H1 (cell line): ENCODE measurements at regions not wholly inside any gene's neighbourhood (a gene's known extent, or its start where the extent isn't known, plus 50 kb on each side); places are given as distances from the start of the nearest gene placed in this dataset.

Source experiments
- BRCA1 ChIP-seq: IDR thresholded peaks from 2 replicates; pipeline ENCODE4 v1.6.1; 2012; ENCODE audit warnings: low read depth, low read length, improper control_type of control experiment
- E2F6 ChIP-seq: IDR thresholded peaks from 2 replicates; pipeline ENCODE4 v1.6.1; 2012; ENCODE audit warnings: inconsistent platforms
- EZH2 ChIP-seq: fragments of 200-600 bp; sonication (generic); IDR thresholded peaks from 2 replicates; pipeline ENCODE4 v1.7.1; 2012; ENCODE audit warnings: low read depth, mild to moderate bottlenecking, moderate library complexity, low read length, inconsistent platforms; ENCODE audit not compliant: severe bottlenecking
- JUN ChIP-seq: IDR thresholded peaks from 2 replicates; pipeline ENCODE4 v1.6.1; 2011; ENCODE audit warnings: low read depth, mild to moderate bottlenecking, improper control_type of control experiment, low read length
- KDM1A ChIP-seq: fragments of 200-600, 300-600 bp; sonication (generic); IDR thresholded peaks from 2 replicates; pipeline ENCODE4 v1.7.1; 2016; ENCODE audit warnings: mild to moderate bottlenecking, low read length, borderline replicate concordance
- NRF1 ChIP-seq: IDR thresholded peaks from 2 replicates; pipeline ENCODE4 v1.6.1; 2011; ENCODE audit warnings: mild to moderate bottlenecking, low read depth, low read length, improper control_type of control experiment
- PHF8 ChIP-seq: fragments of 200-600 bp; sonication (generic); conservative IDR thresholded peaks from 2 replicates; pipeline ENCODE4 v1.7.1; 2012; ENCODE audit warnings: low read depth, mild to moderate bottlenecking, inconsistent platforms, low read length, moderate library complexity
- POLR2A ChIP-seq, 2 experiments: IDR thresholded peaks; 1 replicate in 1 of 2; 2 replicates in 1 of 2; pipeline ENCODE4 v1.6.1; 2011; ENCODE audit warnings: low read depth in 2 of 2, low read length in 2 of 2, mild to moderate bottlenecking in 2 of 2; ENCODE audit errors: control extremely low read depth in 1 of 2
- POLR2AphosphoS5 ChIP-seq: IDR thresholded peaks from 2 replicates; pipeline ENCODE4 v1.6.1; 2011; ENCODE audit warnings: low read depth, low read length
- RFX5 ChIP-seq: IDR thresholded peaks from 2 replicates; pipeline ENCODE4 v1.6.1; 2011; ENCODE audit warnings: low read depth, low read length, improper control_type of control experiment, borderline replicate concordance
- SP1 ChIP-seq: IDR thresholded peaks from 2 replicates; pipeline ENCODE4 v1.6.1; 2011; ENCODE audit warnings: low read depth, low read length
- SRF ChIP-seq: IDR thresholded peaks from 2 replicates; pipeline ENCODE4 v1.6.1; 2011; ENCODE audit warnings: mild to moderate bottlenecking, low read depth, low read length, moderate library complexity
- YY1 ChIP-seq: IDR thresholded peaks from 2 replicates; pipeline ENCODE4 v1.6.1; 2011; ENCODE audit warnings: low read depth, mild to moderate bottlenecking, low read length
- TF ChIP-seq, protein P1 (sequence below), 3 experiments: IDR thresholded peaks; 1 replicate in 2 of 3; 2 replicates in 1 of 3; pipeline versions ENCODE4 v1.5.1 to v1.6.1; 2011; ENCODE audit warnings: low read length in 3 of 3, mild to moderate bottlenecking in 3 of 3, inconsistent platforms in 2 of 3, low read depth in 1 of 3, moderate library complexity in 1 of 3; ENCODE audit not compliant: insufficient read depth in 1 of 3; ENCODE audit errors: control extremely low read depth in 1 of 3

- TF ChIP-seq YY1: no peak
- TF ChIP-seq POLR2AphosphoS5: no peak
- TF ChIP-seq RFX5: no peak
- TF ChIP-seq, protein P1, sequence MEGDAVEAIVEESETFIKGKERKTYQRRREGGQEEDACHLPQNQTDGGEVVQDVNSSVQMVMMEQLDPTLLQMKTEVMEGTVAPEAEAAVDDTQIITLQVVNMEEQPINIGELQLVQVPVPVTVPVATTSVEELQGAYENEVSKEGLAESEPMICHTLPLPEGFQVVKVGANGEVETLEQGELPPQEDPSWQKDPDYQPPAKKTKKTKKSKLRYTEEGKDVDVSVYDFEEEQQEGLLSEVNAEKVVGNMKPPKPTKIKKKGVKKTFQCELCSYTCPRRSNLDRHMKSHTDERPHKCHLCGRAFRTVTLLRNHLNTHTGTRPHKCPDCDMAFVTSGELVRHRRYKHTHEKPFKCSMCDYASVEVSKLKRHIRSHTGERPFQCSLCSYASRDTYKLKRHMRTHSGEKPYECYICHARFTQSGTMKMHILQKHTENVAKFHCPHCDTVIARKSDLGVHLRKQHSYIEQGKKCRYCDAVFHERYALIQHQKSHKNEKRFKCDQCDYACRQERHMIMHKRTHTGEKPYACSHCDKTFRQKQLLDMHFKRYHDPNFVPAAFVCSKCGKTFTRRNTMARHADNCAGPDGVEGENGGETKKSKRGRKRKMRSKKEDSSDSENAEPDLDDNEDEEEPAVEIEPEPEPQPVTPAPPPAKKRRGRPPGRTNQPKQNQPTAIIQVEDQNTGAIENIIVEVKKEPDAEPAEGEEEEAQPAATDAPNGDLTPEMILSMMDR (IDR thresholded peaks at IDR 0.05; ENCODE audit: control extremely low read depth in 1 of 3, insufficient read depth in 1 of 3, low read depth in 1 of 3, low read length in 3 of 3): no peak
- no peak for TF ChIP-seq EZH2
- no peak for TF ChIP-seq PHF8
- no peak for TF ChIP-seq SP1
- no peak for TF ChIP-seq E2F6
- no peak for TF ChIP-seq POLR2A (IDR thresholded peaks at IDR 0.05; ENCODE audit: control extremely low read depth in 1 of 2, low read depth in 2 of 2, low read length in 2 of 2)
- no peak for TF ChIP-seq NRF1
- TF ChIP-seq SRF: no peak
- no peak for TF ChIP-seq JUN
- TF ChIP-seq BRCA1: no peak
- no peak for TF ChIP-seq KDM1A
Observed at GRCh38 chr18:2212598-2213205, 358.6 kb downstream of the METTL4 start.
